ENCODE measurements at regions not wholly inside any gene's neighbourhood (a gene's known extent, or its start where the extent isn't known, plus 50 kb on each side); places are given as distances from the start of the nearest gene placed in this dataset.
A peak's percentile ranks its signal among the peaks of the same experiment; 100 is the strongest.

DNA sequence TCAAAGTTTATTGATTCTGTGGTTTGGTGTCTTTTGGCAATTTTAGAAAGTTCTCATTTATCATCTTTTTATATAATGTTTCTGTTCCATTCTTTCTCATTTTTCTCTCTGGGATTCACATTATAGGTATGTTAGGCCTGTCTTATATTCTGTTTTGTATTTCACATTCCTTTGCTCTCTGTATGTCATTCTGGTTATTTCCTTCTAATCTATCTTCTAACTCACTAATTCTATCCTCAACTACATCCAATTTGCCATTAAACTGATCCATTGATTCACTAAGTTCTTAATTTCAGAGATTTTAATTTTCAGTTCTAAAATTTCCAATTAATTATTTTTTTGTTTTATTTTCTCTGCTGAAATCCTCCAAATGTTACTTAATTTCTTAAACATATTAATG lies 234.8 kb downstream of the FOXD2 start:
- peak; percentile 72 for FAIRE-seq

DNA sequence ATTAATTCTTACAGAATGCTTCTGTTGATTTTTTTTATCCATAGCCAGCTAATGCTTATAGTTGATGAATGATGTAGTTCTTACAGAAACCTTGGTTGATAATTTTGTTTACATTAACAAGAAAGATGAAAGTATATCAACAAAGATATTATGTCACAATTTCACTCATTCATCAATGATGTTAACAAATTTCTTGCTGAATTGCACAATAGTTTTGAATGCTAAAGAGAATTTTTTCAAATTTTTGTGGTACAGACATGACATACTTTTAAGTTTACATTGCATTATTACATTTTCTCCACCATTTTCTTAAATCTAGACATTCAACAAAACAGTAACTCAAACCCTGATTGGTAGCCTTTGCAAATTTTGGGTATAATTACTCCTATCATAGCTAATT lies 236.3 kb downstream of the FOXD2 start:
- FAIRE-seq = no peak

DNA sequence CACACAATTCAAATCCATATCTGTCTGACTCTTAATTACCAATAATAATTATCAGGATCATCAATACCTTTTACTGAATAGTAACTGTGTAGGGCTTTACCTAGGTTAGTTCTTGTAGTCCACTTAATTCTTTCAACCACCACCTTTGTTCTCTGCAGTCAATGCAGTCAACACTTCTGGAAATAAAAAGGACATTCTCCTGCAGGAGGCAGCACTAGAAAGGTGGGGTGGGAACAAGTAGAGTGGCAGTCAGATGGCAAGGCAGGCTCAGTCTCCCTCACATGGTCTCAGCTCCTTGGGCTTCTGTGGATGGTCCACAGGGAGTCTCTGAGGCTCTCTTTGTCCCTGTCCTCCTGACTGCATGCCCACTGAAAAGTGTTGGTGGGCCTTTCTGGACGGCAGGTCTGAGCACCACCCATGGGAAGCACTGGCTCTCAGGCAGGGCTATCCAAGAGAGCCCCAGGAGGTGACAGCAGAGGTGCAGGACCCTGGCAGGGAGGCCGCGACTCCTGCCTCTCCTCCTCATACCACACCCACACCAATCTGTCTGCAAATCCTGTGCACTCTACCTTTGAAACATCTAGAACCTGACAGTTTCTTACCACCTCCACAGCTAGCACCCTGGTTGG lies 237.3 kb downstream of the FOXD2 start:
- FAIRE-seq = no peak

DNA sequence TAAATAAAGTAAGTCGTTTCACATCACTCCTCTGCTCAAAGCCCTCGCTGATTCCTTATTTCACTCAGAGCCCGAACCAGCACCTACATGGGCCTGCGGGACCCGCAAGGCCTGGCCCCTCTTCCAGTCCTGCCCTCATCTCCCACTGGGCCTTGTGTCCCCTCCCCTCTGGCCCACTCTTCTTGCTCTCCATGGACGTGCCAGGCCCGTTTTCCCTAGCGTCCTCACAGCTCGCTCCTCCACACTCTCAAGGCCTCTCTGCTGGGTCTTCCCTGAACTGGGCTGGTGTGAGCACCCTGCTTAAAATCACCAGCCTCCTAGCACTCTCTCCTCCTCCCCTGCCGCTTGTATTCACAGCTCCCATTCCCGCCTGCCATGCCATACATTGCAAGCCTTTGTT lies 237.9 kb downstream of the FOXD2 start:
- FAIRE-seq = no peak

DNA sequence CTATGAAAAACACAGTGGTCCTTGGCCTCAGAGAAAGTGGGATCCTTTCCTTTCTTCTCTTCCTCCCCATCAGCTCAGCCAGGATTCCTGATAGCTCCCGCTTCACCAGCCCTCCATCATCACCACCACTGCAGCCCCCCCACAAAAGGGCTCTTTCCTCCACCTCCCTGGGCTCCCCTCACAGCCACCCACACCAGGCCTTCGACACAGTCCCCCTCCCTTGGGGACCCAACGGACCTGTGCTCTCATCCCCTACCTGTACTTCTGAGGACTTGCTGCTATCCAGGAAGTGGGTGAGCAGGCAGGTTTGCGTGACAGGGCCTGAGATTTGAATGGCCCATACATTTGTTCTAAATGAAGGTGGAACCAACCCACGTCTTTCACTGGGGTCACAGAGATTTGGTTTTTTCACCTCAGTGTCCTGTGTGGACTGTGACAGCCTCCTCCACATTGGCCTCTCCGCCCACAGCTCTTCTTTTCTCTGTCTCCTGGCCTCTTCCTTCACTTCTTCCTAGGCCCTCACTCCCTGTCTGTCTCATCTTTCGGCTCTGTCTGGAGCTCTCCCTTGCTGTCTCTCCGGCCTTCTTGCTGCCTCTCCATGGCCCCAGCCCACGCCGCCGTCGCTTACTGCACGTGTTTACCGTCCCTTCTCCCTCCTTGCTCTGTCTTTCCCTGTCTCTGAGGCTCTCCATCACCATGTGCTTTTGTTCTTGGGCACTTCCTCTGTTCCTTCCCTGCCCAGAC lies 238.6 kb downstream of the FOXD2 start:
- no peak for FAIRE-seq

DNA sequence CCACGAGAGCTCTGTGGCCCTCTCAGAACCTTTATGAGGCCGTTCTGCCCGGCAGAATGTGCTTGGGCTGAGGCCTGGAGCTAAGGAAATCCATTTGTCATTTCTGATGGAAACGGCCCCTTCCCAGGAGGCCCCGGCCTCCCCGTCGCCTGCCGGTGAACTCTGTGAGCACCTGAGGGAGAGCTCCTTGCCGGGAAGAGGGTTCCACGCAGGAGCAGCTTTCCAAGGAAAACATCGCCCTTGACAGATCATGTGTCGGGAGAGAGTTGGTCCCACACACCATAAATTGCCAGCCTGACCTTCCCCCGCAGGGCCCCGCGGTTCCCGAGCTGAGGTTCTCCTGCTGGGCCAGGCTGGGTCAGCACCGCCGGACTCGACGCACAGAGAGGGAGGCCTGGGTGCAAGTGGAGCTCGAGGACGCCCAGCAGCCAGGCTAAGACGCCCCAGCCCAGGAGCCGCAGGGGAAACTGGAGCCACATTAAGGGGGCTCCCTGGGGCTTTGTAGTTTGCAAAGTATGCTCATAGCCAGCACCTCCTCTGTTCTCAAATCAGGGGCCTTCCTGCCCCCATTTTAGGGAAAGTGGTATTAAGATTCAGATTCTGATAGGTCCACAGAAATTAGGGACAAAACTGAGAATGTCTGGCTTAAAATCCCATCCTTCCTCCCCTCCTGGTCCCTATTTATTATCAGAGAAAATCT lies 239.5 kb downstream of the FOXD2 start:
- no peak for FAIRE-seq

DNA sequence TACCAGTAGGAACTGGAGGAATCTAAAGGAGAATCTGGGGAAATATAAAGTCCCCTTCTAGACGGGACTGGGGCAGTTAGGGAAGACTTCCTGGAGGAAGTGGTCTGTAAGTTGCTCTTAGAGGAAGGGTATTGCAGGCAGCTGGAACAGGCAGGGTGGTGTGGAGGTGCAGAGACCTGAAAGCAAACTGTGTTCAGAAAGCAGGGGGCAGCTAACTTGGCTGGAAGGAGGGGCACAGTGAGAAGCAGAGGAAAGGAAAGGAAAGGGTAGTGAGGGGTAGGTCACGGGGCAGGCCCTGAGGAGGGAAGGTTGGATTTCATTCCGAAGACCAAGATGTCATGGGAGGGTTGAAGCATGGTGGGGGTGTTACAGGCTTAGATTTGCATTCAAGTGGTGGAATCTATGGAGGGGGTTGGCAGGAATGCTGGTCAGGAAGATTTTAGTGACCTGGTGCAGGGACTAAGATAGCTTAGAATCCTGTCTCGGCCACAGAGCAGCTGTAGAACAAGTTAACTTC lies 240.7 kb downstream of the FOXD2 start:
- FAIRE-seq = no peak

DNA sequence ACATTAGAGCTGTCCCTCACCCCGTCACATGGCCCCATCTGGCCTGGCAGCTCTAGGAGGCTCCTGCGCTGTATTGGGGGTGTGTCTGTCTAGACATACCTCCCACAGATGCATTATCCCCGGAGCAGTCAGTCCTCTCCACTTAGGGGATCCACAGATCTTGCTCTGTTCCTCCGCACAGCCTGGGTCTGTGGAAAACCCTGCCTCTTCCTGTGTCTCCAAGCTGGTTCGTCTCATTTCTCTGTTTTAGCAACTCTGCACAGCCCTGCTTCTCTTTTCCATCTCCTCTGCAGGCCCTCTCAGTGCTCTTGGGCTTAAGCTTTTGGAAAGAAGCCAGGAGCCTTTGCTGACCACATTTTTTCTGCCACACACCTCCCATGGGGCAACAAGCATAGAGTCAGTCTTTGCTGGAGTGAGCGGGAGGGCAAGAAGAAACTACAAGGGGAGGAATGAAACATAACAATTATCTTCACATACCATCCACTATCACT lies 241.5 kb downstream of the FOXD2 start:
- no peak for FAIRE-seq

DNA sequence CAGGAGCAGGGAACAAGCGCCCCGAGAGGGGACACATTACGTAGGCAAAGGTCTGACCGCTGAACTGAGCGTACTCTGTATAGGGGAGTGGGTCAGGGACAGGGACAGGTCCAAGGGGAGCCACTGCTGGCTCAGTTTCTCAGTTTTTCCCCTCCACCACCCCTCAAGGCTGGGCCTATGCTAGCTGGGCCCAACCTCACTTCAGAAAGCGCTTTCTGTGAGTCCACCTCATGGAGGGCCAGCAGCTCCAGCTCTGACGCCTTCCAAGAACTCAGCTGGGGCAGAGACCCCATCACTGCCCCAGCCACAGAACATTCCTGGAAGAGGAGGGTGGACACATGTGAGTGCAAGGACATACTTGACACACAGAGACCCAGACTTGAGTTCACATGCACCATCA lies 242.0 kb downstream of the FOXD2 start:
- FAIRE-seq = no peak

DNA sequence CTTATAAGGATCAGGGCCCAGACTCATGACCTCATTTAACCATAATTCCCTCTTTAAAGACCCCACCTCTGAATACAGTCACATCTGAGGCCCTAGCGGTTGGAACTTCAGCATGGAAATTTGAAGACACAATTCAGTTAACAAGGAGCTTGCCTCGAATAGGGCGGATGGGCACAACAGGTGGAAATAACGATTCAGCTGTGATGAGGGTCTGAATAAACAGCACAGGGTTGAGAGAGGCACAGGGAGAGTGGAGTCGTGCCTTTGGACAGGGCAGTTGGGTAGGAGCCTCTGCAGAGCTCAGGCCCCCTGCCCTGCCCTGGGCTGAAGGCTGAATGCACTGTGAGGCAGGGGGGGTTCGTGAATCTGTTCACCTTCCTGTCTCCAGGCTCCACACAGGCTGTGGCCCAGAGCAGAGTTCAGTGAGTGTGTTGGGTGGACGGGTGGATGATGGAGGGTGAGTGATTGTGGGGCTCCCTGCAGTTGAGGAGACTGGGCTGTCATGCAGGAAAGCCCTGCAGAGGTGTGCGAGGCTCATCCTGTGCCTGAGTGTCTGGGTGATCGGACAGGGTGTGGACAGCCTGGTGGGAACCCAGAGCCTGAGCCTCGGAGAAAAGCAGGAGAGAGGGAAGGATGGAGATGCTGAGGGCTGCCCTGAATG lies 243.1 kb downstream of the FOXD2 start:
- no peak for FAIRE-seq

DNA sequence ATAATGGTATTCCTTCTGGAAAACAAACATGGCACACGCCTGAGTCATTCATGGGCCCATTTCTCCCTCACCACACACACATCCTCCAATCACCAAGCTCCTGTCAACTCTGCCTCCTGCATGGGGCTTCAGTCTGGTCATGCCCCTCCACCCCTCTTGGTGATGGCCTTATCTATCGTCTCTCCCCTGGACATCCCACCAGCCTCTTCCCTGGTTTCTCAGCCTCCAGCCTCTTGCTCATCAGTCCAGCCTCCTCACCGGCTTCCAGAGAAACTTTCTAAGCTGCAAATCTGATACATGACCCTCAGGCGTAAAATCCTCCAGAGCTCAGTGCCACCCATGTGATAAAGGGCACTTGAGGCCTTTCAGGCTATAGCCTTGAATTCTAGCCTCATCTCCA lies 243.9 kb downstream of the FOXD2 start:
- FAIRE-seq = no peak

DNA sequence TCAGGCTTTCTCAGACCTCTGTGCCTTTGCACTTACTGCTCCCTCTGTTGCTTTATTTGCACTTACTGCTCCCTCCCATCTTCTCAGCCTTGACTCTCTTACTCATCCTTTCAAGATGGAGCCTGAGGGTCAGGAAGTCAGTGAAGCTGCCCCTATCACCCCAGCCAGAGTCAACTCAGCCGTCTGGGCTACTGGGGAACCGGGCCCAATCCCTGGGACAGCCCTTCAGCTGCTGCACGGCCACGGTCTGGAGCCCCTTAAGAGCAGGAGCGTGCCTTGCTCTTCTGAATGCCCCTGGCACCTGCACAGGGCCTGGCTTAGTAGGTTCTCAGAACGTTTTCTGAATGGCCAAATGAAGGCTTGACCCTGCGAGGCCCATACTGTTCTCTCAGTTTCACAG lies 244.4 kb downstream of the FOXD2 start:
- no peak for FAIRE-seq

DNA sequence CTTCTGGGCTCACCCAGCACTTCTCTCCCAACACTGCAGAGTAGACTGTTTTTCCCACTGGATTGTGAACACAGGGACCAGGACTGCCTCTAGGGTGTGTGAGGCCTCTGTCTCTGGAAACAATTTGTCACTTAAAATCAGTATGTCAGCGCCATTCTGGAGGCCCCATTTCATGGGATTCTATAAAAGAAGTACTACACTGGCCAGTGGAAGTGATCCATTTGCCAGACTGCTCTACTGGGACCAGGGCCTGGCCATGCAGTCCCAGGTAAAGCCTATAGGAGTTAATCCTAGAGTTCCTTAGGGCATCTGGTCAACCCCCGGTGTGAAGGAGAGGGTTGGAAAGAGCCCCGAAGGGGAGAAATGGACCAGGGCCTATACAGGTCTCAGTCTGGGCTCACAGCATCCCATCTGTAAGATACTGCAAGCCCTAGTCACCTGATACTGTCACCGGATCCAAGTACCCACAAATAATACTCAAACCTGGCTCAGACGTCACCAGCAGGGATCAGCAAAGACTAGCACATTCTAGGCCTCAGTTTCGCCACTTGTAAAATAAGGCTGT lies 245.0 kb downstream of the FOXD2 start:
- no peak for FAIRE-seq

DNA sequence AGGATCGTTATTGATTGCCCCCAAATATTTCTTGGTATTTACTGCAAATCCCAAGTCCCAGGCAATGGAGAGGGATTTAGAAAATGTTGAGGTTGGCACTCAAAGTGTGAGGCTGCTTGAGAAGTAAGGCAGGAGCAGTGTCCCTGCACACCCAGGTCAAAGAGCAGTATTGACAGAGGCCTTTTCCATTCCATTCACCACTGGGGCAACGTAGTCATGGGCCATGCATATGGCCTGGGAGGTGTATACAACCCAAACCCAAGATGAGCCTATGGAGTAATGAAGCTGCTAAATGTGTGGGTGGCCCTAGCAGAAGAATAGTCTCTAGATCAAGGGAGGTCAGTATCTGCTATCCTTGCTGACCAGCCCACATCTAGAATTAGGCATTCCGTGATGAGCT lies 245.6 kb downstream of the FOXD2 start:
- no peak for FAIRE-seq

DNA sequence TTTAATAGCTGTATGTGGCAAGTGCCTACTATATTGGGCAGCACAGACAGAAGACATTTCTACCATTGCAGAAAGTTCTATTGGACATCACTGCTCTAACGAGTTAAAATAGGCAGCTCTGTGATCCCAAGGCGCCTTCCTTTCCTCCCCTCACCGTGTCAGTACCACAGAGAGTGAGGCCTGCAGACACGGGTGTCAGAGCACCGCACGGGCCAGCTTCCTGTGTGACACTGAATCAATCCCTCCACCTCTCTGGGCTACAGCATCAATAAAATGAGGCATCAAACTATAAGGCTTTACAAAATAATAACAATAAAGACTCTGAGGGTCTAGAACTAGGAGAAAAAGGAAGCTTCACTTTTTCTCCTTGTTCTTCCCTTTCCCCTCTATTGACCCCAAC lies 246.7 kb downstream of the FOXD2 start:
- no peak for FAIRE-seq

DNA sequence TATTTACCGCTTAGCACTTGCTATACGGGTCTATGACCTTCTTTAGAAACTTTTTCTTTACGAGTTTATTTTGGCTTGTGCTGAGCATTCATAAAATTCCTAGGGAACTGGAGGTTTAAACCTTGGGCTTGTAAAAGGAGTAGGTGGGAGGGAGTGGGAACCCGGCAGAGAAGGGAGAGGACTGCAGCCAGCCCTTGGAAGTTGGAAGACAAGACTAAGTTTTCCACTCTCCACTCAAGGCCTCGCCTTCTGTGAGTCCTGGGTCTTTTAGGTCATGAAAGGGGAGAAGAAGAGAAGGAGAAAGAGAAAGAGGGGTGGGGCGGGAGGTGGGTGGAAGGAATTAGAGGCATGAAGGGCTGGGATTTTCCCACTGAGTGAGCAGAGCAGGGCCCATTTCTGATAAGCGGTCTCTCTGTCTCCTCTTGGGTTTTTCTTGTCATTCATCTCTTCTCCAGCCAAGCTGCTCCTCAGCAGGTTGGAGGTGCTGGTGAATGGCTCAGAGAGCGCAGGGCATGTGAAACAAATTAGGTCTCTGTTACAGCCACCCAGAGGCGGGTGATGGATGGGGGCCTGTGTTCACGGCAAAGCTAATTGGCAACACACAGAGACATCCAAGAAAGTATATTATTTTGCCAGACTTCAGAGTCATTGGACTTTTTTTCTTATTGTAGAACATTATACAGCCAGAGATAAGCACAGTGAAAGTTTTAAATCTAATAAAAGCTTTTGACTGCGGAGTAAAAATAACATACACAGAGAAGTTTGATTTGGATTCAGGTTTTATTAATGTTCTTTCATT lies 247.3 kb downstream of the FOXD2 start:
- FAIRE-seq = no peak

DNA sequence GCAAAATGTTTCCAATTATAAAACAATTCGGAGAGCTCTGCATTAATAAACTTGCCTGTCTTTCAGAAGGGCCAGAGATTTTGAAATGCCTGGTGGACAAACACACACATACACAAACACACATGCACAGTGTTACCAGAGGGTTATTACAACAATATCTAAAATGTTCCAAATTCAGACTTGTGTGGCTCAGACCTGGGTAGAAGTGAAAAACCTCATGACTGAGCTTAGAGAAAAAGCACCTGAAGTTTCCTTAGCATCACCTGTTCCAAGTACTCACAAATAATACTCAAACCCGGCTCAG lies 247.9 kb downstream of the FOXD2 start:
- no peak for FAIRE-seq

DNA sequence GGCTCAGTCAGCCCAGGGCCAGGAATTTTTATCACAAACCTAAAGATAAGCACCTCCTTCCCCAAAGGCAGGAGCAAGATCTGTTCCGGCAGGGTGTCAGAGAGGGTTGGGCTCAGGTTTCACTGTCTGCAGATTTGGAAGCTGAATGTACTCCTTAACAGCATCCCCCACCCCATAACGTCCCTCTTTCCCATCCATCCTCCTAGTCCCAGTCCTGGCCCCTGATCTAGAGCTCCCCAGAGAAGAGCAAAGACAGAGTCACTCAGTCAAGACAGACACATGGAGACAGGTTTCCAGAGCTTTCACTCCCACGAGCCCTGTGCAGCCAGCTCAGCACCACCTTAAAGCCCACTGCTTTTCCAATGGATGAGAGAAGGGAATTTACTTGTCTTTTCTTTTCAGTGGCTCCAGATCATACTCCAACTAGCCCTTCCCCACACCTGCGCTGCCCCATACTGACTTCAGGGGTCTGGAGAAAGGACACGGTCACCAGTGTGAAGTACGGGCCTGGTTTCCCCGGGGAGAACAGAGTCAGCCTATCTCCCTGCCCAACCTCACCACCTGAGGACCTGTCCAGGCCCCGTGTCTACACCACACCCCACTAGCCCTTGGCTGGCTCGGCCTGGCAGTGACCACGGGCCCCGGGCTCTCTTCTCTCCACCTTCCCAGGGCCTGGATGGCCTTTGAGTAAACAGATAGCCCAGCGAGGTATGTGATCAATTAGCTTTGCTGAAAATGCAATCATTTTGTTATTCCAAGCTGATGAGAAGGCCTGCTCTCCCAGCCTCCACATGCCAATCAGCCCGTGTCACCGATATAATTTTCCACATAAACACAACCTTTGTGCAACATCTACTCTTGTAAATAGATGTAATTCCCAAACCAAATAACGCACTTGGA lies 249.1 kb downstream of the FOXD2 start:
- no peak for FAIRE-seq

DNA sequence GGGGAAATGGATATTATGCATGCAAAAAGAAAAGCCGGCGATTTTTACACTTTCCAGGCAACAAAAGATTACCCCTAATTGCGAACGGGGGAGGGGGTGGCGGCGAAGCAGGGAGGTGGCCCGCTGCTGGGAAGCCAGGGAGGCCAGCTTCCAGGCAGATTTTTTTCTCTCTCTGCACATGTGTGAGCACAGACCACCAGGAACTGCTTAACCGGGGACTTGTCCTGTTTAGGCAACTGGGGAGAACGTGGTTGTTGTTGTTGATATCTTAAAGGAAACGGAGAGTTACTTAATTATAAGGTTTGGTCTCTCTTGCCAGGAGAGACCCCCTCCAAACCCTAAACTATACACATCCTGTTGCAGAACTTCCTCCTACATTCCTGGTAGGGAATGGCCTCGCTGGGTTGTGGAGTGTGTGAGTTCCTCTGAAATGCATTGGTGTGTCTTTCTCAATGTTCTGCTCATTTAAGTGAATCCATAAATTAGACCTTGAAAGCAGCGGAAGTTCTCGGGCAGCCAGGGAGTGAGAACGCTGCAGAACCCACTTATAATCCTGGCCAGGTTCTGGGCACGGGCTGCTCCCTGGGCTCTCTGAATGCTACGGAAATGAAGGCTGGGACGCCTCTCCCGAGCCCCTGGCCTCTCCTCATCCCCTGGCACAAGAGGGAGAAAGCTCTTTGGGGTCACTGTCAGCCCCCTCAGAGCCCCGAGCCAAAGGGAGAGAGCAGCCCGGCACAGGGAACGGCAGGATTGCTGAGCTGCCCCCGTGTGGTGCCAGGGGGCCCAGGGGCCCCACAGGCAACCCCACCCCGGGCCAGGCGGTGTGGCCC lies 250.0 kb downstream of the FOXD2 start:
- FAIRE-seq = no peak
